Caki2 (cell line): ENCODE measurements at regions not wholly inside any gene's neighbourhood (a gene's known extent, or its start where the extent isn't known, plus 50 kb on each side); places are given as distances from the start of the nearest gene placed in this dataset.

Experiments
- DNase-seq: peaks from one replicate; pipeline ENCODE4 v3.0.0-alpha.2; 2015; ENCODE audit warnings: low read depth
- in situ Hi-C: cut with HindIII; loops from 2 replicates; pipeline ENCODE4 v1.10.0; 2016; ENCODE audit warnings: low sequenced_read_pairs, low pct_unique_long_range_greater_than_20kb, mixed read lengths

DNA sequence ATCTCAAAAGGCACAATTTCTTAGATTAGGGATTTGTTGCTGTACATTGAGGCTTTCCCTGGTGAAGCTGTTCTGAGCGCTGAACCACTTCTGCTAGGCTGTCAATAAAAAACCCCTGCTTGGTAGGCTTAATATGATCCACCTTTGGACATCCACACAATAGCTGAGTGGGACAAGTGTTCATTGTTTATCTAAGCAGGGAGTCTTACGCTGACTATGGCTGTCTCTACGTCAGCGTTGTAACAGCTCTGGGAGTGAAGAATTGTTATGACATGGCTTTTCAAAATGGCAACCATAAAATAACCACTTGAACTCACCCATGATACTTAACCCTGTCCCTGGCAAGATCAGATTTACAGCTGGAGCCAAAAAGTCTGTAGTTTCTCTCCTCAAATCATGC lies 111.5 kb upstream of the SULT1C3 start:
- DNase-seq: no peak
- in situ Hi-C loops: no loop called here

DNA sequence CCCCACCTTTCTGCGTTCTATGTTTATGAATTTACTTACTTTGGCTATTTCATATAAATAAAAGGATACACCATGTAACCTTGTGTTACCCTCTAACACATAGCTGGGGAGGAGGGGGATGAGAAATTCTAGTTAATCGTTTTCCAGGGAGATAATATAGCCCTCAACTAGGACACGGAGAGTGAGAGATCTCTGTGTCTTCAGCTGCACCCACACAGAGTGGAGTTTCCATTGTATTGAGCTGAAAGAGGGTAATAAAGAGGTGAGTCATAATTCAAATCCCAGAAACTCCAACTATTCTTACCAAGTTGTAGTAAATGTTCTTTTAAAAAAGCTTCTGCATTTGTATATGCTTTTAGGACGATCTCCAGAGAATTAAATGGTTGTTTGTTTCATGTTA lies 110.1 kb upstream of the SULT1C3 start:
- in situ Hi-C loops: no loop called here
- DNase-seq: no peak

DNA sequence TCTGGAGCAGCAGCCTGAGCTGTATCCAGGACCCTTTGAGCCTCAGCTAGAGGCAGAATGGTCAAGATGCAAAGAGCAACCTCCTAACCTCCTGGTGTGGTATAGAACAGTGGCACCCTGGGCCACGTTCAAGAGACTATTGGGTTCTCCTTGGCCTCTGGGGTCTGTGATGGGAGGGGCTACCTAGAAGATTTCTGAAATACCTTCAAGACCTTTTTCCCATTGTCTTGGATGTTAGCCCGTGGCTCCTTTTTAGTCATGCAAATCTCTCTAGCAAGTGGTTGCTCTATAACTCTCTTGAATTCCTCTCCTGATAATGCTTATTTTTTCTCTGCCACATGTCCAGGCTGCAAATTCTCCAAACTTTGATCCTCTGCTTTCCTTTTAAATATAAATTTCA lies 106.3 kb upstream of the SULT1C3 start:
- in situ Hi-C loops: no loop called here
- no peak for DNase-seq

- peak; percentile 20 for DNase-seq
Measured at GRCh38 chr2:108139521-108139920, 100.2 kb upstream of the SULT1C3 start.

GRCh38 chr2:108145557-108146326 lies 94.0 kb upstream of the SULT1C3 start:
- in situ Hi-C loops: no loop called here
- DNase-seq: no peak

More at GRCh38 chr2:108139521-108139920, 100.2 kb upstream of the SULT1C3 start:
- in situ Hi-C loops: no loop called here

DNA sequence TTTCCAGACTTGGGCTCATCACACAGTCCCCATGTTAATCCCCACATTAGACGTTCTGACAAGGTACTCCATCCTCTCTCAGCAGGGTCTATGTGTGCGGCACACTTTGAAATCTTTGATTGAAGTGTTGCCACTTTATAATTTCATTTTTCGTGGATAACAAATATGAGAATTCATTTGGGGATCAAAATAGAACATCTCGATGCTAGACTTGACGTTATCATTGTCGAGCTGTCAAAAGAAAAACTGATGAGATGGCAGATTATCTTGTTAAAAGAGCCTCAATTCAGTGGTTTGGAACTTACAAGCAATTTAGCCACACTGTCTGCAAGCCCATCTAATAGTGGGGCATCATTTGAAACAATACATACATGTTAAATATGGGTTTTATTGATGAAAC lies 91.2 kb upstream of the SULT1C3 start:
- in situ Hi-C loops: no loop called here
- DNase-seq: no peak

- DNase-seq: no peak
Measured at GRCh38 chr2:108154366-108155061, 85.3 kb upstream of the SULT1C3 start.

GRCh38 chr2:108161298-108161697 lies 78.5 kb upstream of the SULT1C3 start:
- in situ Hi-C loops: no loop called here
- DNase-seq: no peak

More at GRCh38 chr2:108154366-108155061, 85.3 kb upstream of the SULT1C3 start:
- in situ Hi-C loops: no loop called here

GRCh38 chr2:108164318-108164717 lies 75.5 kb upstream of the SULT1C3 start:
- in situ Hi-C loops: no loop called here
- no peak for DNase-seq

DNA sequence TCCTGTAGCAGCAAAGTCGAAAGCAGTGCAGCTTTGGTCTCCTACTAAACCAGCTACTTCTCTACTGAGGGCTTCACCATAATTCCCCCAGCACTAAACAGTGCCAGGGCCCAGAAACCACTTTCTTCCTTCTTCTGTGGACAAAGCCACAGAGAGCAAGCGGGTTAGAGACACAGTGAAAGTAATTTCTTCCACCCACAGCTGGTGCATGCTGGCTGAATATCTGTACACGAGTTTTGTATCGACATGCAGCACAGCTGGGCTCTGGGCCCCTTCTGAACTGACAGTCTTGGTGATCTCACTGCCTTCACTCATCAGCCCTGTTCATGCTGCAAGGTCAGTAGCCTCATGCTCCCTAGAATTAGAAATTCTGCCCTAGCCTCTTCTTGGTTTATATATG lies 74.0 kb upstream of the SULT1C3 start:
- in situ Hi-C loops: no loop called here
- no peak for DNase-seq

- DNase-seq: no peak
- in situ Hi-C loops: no loop called here
Measured at GRCh38 chr2:108167699-108168098, 72.1 kb upstream of the SULT1C3 start.

DNA sequence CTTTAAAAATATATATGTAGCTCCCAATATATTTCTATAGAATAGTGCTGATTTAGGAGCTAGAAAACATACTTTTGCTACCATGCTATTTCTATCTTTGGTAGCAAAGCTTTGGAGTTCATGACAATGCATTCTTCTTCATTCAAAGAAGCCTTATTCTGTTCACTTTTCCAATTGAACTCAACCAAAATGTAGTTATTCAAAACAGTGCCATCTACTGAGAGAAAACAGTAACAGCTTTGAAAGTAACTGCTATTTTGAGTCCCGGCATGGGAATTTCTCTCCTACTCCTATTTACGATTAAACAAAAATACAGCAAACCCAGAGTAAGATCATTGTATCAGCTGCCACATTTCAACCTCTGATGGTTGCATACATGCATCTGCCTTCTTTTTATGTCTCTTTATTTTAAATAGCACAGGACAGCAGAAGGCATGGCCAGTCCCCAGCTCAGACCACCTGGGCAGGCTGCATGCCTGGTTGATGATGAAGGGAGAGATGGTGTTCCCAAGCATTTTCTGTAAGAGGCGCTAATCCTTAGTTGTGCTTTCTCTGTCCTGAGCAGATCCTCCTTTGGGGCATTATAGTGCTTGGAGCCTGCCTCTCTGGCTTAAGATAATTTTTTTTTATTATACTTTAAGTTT lies 69.7 kb upstream of the SULT1C3 start:
- DNase-seq: no peak
- in situ Hi-C loops: no loop called here

- in situ Hi-C loops: no loop called here
- no peak for DNase-seq
Measured at GRCh38 chr2:108171657-108172056, 68.1 kb upstream of the SULT1C3 start.

DNA sequence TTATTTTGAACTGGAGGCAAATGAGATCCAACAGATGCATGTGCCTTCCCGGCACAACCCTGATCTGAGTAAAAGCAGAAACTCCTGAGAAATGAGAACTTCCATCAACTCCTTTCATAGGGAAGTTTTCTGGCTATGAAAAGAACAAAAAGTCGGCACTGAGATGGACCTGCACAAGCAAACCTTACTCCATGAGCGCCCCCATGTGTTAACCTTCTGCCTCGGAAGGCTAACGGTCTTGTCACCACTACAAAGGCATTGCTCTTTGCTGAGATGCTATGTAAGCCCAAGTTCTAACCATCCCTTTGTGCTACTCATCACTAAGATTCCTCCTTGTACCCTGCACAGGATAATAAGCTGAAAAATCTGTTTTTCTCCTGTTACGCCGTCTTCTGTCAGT lies 57.3 kb upstream of the SULT1C3 start:
- in situ Hi-C loops: no loop called here
- no peak for DNase-seq

GRCh38 chr2:108184419-108184818 lies 55.3 kb upstream of the SULT1C3 start:
- in situ Hi-C loops: no loop called here
- DNase-seq: no peak

DNA sequence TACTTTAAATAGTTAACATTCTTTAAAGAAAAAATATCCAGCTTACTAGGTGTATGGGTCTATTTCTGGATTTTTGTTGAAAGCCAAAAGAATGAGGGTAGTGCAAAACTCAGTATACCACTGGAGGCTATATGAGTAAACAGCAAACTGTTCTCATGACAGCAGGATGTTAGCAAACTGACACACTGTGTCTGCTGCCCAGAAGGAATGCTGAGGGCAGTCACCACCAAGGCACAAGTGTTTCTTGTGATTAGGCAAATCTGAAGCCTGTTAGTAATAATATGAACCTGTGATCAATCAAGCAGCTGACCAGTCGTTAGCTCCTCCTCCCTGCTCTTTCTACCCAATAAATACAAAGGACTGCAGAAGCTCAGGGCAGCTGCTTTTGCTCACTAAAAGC lies 50.5 kb upstream of the SULT1C3 start:
- in situ Hi-C loops: no loop called here
- DNase-seq: peak; percentile 31
